ENCODE measurements at regions not wholly inside any gene's neighbourhood (a gene's known extent, or its start where the extent isn't known, plus 50 kb on each side); places are given as distances from the start of the nearest gene placed in this dataset.

GRCh38 chr5:166018716-166019115, 2272.7 kb upstream of the WWC1 start:
- DNase-seq: no peak
- TF ChIP-seq CTCF (IDR thresholded peaks at IDR 0.05; ENCODE audit: low read depth, low read length): no peak
- no peaks in the 10 kb centered on the region; the same call in 1 of the 2 replicates for H3K9me3 ChIP-seq
- no peak overlapping the region for H3K4me3 ChIP-seq (ENCODE audit: low read depth, low read length)
- H3K4me1 ChIP-seq: no peaks in the 10 kb centered on the region
- no peaks in the 10 kb centered on the region for H3K36me3 ChIP-seq
- H3K27me3 ChIP-seq: no peaks in the 10 kb centered on the region

- no peaks in the 10 kb centered on the region for H3K36me3 ChIP-seq
- H3K27me3 ChIP-seq: no peaks in the 10 kb centered on the region
- no peaks in the 10 kb centered on the region for H3K9me3 ChIP-seq
- DNase-seq: no peak
- TF ChIP-seq CTCF (IDR thresholded peaks at IDR 0.05; ENCODE audit: low read depth, low read length): no peak
- H3K4me1 ChIP-seq: no peaks in the 10 kb centered on the region
- H3K4me3 ChIP-seq (ENCODE audit: low read depth, low read length): no peak overlapping the region
These were observed 2269.4 kb upstream of the WWC1 start for GRCh38 chr5:166022065-166022464.

GRCh38 chr5:166024970-166025369, 2266.5 kb upstream of the WWC1 start:
- Histone ChIP-seq H3K9me3 (no peaks in the 10 kb centered on the region), H3K36me3 (no peaks in the 10 kb centered on the region), H3K27me3 (no peaks in the 10 kb centered on the region), H3K4me3 (ENCODE audit: low read depth, low read length) (no peak overlapping the region), H3K4me1 (no peaks in the 10 kb centered on the region)
- DNase-seq: no peak
- TF ChIP-seq CTCF (IDR thresholded peaks at IDR 0.05; ENCODE audit: low read depth, low read length): no peak

- no peak overlapping the region for H3K4me3 ChIP-seq (ENCODE audit: low read depth, low read length)
- no peak for TF ChIP-seq CTCF (IDR thresholded peaks at IDR 0.05; ENCODE audit: low read depth, low read length)
- no peak for DNase-seq
- H3K36me3 ChIP-seq: no peaks in the 10 kb centered on the region
- no peaks in the 10 kb centered on the region for H3K9me3 ChIP-seq
- no peaks in the 10 kb centered on the region for H3K27me3 ChIP-seq
- H3K4me1 ChIP-seq: no peaks in the 10 kb centered on the region
These were observed 2263.9 kb upstream of the WWC1 start for GRCh38 chr5:166027582-166027981.

GRCh38 chr5:166031926-166032325, 2259.5 kb upstream of the WWC1 start:
- no peak for DNase-seq
- no peak for TF ChIP-seq CTCF (IDR thresholded peaks at IDR 0.05; ENCODE audit: low read depth, low read length)
- no peaks in the 10 kb centered on the region for H3K4me1 ChIP-seq
- H3K4me3 ChIP-seq (ENCODE audit: low read depth, low read length): no peak overlapping the region
- H3K9me3 ChIP-seq: no peaks in the 10 kb centered on the region
- no peaks in the 10 kb centered on the region for H3K27me3 ChIP-seq
- H3K36me3 ChIP-seq: no peaks in the 10 kb centered on the region

- DNase-seq: no peak
- Histone ChIP-seq H3K27me3 (no peaks in the 10 kb centered on the region), H3K4me3 (ENCODE audit: low read depth, low read length) (no peak overlapping the region), H3K36me3 (no peaks in the 10 kb centered on the region), H3K9me3 (no peaks in the 10 kb centered on the region), H3K4me1 (no peaks in the 10 kb centered on the region)
- TF ChIP-seq CTCF (IDR thresholded peaks at IDR 0.05; ENCODE audit: low read depth, low read length): no peak
These were observed 2258.8 kb upstream of the WWC1 start for GRCh38 chr5:166032601-166033000.

Data from BE2C (cell line).